ENCODE measurements at regions not wholly inside any gene's neighbourhood (a gene's known extent, or its start where the extent isn't known, plus 50 kb on each side); places are given as distances from the start of the nearest gene placed in this dataset.

DNA sequence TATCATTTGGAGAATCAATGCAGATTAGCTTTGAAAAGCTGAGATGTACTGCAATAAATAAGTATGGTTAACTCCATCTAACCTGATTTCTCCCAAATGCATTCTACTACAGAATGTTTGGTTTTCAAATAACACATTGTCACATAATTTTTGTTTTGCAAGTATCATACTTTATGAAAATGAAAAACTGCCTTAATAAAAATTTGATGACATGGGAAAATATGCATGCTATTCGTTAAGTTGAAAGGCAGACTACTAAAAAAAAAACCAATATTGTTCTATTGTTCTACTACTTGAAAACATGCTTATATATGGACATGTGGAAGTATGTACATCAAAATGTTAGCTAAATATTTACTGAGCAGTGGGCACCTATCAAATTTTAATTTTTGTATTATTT lies 668.9 kb downstream of the HTR1A start:
- no peaks in the 10 kb centered on the region for H3K27me3 Mint-ChIP-seq (ENCODE audit: unreplicated experiment)
- H3K4me1 Mint-ChIP-seq (ENCODE audit: low read depth, unreplicated experiment), result no peaks in the 10 kb centered on the region

DNA sequence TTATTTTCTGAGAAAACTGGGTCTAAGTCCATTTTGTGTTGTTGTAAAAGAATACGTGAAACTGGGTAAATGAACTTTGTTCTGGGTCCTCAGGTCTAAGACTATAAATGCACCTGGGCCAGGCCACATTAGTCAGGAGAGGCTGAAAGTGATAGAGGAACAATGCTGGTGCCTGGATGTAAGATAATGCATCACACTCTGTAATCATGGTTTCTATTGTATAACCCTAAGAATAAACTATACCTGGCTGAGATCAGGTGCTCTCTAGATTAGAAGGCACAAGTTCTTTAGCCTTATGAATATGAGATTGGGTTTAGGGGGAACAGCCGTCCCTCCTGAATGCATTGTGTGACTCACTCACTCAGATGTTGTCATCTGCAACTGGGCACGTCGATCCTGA lies 675.5 kb downstream of the HTR1A start:
- Mint-ChIP-seq H3K9me3 (ENCODE audit: unreplicated experiment) (no peaks in the 10 kb centered on the region), H3K4me1 (ENCODE audit: low read depth, unreplicated experiment) (no peaks in the 10 kb centered on the region), H3K27me3 (ENCODE audit: unreplicated experiment) (no peaks in the 10 kb centered on the region), H3K4me3 (ENCODE audit: unreplicated experiment) (no peak overlapping the region), H3K36me3 (ENCODE audit: unreplicated experiment) (no peaks in the 10 kb centered on the region), H3K27ac (ENCODE audit: unreplicated experiment) (no peak overlapping the region)
- TF ChIP-seq, protein P1, sequence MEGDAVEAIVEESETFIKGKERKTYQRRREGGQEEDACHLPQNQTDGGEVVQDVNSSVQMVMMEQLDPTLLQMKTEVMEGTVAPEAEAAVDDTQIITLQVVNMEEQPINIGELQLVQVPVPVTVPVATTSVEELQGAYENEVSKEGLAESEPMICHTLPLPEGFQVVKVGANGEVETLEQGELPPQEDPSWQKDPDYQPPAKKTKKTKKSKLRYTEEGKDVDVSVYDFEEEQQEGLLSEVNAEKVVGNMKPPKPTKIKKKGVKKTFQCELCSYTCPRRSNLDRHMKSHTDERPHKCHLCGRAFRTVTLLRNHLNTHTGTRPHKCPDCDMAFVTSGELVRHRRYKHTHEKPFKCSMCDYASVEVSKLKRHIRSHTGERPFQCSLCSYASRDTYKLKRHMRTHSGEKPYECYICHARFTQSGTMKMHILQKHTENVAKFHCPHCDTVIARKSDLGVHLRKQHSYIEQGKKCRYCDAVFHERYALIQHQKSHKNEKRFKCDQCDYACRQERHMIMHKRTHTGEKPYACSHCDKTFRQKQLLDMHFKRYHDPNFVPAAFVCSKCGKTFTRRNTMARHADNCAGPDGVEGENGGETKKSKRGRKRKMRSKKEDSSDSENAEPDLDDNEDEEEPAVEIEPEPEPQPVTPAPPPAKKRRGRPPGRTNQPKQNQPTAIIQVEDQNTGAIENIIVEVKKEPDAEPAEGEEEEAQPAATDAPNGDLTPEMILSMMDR (IDR thresholded peaks at IDR 0.05; ENCODE audit: partially characterized antibody, unreplicated experiment), result no peak
- no peak for DNase-seq

More for the DNA sequence above, 668.9 kb downstream of the HTR1A start:
- Mint-ChIP-seq H3K9me3 (ENCODE audit: unreplicated experiment) (no peaks in the 10 kb centered on the region), H3K36me3 (ENCODE audit: unreplicated experiment) (no peaks in the 10 kb centered on the region), H3K27ac (ENCODE audit: unreplicated experiment) (no peak overlapping the region), H3K4me3 (ENCODE audit: unreplicated experiment) (no peak overlapping the region)
- TF ChIP-seq, protein P1 (IDR thresholded peaks at IDR 0.05; ENCODE audit: partially characterized antibody, unreplicated experiment), result no peak
- no peak for DNase-seq

DNA sequence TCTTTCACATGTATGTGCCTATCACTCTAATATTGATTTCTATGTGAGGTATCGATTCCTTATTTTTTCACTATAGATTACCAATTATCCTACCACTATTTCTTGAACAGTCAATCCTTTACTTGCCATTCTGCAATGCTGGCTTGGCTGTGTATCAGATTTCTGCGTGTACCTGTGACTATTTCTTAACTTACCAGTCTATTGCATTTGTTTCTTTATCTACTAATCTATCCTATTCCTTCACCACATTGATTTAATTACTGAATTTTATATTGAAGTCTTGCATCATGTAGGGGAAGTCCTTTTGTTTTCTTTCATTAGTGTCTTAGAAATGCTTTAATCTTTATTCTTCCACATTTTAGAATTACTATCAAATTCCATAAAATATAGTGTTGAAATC lies 684.8 kb downstream of the LRRC70 start:
- Mint-ChIP-seq H3K4me1 (ENCODE audit: low read depth, unreplicated experiment) (peaks cover 12% of the 10 kb centered on the region), H3K4me3 (ENCODE audit: unreplicated experiment) (no peak overlapping the region), H3K36me3 (ENCODE audit: unreplicated experiment) (no peaks in the 10 kb centered on the region), H3K27ac (ENCODE audit: unreplicated experiment) (no peak overlapping the region), H3K27me3 (ENCODE audit: unreplicated experiment) (no peaks in the 10 kb centered on the region), H3K9me3 (ENCODE audit: unreplicated experiment) (no peaks in the 10 kb centered on the region)
- DNase-seq, result no peak
- TF ChIP-seq, protein P1 (IDR thresholded peaks at IDR 0.05; ENCODE audit: partially characterized antibody, unreplicated experiment), result no peak

DNA sequence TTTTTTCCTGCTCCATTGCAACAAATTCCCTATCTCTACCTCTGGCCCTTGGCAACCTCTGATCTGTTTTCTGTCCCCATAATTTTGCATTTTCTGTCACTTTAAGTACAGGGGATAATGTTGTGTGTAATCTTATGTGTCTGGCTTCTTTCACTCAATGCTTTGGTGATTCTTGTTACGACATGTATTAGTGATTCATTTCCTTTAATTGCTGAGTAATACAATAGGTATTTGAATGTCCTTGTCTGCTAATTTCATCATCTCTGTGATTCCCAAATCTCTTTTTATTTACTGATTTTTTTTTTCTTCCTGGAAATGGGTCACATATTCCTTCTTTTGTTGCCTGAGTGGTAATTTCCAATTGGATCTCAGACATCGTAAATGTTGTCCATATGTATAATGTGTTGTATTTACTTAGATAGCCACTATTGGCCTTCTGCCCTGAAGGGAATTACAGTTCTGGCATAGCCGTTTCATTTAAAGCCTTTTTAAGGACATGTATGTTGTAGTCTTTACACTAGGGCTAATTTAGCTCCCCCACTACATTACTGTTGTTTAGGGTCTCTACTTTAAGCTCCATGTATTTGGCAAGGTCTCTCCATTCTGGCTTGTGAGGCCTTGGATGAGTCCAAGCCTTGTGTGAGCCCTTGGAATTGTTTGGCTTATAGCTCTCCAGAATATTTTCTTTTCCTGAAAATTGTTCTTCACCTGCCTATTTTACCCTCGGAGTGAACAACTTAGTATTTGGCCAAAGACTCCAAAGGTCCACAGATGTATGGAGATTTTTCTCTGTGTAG lies 683.8 kb downstream of the LRRC70 start:
- Mint-ChIP-seq H3K4me1 (ENCODE audit: low read depth, unreplicated experiment) (peaks cover 6% of the 10 kb centered on the region), H3K27ac (ENCODE audit: unreplicated experiment) (no peak overlapping the region), H3K36me3 (ENCODE audit: unreplicated experiment) (no peaks in the 10 kb centered on the region), H3K4me3 (ENCODE audit: unreplicated experiment) (no peak overlapping the region), H3K9me3 (ENCODE audit: unreplicated experiment) (no peaks in the 10 kb centered on the region), H3K27me3 (ENCODE audit: unreplicated experiment) (no peaks in the 10 kb centered on the region)
- DNase-seq, result no peak
- TF ChIP-seq, protein P1 (IDR thresholded peaks at IDR 0.05; ENCODE audit: partially characterized antibody, unreplicated experiment), result no peak

DNA sequence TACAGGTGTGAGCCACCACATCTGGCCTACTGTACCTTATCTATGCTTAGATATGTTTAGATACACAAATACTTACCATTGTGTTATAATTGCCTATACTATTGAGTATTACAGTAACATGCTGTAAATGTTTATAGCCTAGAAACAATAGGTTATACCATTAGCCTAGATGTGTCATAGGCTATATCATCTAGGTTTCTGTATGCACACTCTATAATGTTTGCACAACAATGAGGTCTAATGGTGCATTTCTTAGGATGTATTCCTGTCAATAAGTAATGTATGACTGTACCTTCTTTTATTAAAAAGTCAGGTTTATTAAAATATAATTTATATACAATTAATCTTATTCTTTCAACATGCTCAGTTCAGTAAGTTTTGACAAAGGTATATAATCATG lies 683.1 kb downstream of the LRRC70 start:
- TF ChIP-seq, protein P1 (IDR thresholded peaks at IDR 0.05; ENCODE audit: partially characterized antibody, unreplicated experiment), result no peak
- Mint-ChIP-seq H3K27me3 (ENCODE audit: unreplicated experiment) (no peaks in the 10 kb centered on the region), H3K27ac (ENCODE audit: unreplicated experiment) (no peak overlapping the region), H3K4me1 (ENCODE audit: low read depth, unreplicated experiment) (no peaks in the 10 kb centered on the region), H3K36me3 (ENCODE audit: unreplicated experiment) (no peaks in the 10 kb centered on the region), H3K9me3 (ENCODE audit: unreplicated experiment) (no peaks in the 10 kb centered on the region), H3K4me3 (ENCODE audit: unreplicated experiment) (no peak overlapping the region)
- no peak for DNase-seq

Data from glutamatergic neuron (in vitro differentiated cells).